Dermis microvascular lymphatic vessel endothelial cell (primary cell): ENCODE measurements at regions not wholly inside any gene's neighbourhood (a gene's known extent, or its start where the extent isn't known, plus 50 kb on each side); places are given as distances from the start of the nearest gene placed in this dataset.

Experiments used
- DNase-seq, 2 donors: peaks; one replicate each; pipeline versions ENCODE4 v3.0.0 to v3.0.0-alpha.2; 2010; ENCODE audit warnings: low read depth in 2 of 2

GRCh38 chrX:23228454-23228853 lies 106.2 kb upstream of the PTCHD1 start:
- no peak for DNase-seq

- no peak for DNase-seq
These were observed 105.7 kb upstream of the PTCHD1 start for GRCh38 chrX:23228950-23229448.

GRCh38 chrX:23235051-23235450 lies 99.6 kb upstream of the PTCHD1 start:
- no peak for DNase-seq

GRCh38 chrX:23246001-23246400 lies 88.6 kb upstream of the PTCHD1 start:
- DNase-seq: no peak

GRCh38 chrX:23248187-23248586 lies 86.5 kb upstream of the PTCHD1 start:
- DNase-seq: no peak

- DNase-seq: no peak
These were observed 83.6 kb upstream of the PTCHD1 start for GRCh38 chrX:23251043-23251442.

- no peak for DNase-seq
These were observed 70.8 kb upstream of the PTCHD1 start for GRCh38 chrX:23263892-23264291.

- no peak for DNase-seq
These were observed 64.7 kb upstream of the PTCHD1 start for GRCh38 chrX:23269923-23270322.

- no peak for DNase-seq
These were observed 63.6 kb upstream of the PTCHD1 start for GRCh38 chrX:23271026-23271425.

- no peak for DNase-seq
These were observed 58.2 kb upstream of the PTCHD1 start for GRCh38 chrX:23276475-23276874.
